ENCODE measurements at regions not wholly inside any gene's neighbourhood (a gene's known extent, or its start where the extent isn't known, plus 50 kb on each side); places are given as distances from the start of the nearest gene placed in this dataset.

DNA sequence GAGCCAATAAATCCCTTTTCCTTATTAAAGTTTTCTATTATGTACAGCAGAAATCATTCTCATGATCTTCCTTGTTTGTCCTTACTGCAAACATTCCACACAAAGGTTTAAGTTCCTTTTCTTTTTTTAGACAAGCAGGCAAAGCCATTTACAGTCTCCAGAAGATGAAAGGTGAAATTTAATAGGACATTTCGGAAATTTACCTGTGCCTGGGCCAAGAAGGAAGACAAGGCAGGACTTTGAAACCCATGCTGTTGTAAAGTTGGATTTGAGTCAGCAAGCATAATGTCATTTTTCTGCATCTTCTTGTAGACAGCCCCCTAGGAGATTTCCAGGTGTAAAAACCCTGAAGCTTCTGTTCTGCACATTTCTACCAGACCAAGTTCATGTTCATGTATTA lies 188.1 kb downstream of the PAPSS1 start:
- H3K36me3 Mint-ChIP-seq, result no peaks in the 10 kb centered on the region
- H3K4me1 Mint-ChIP-seq, result no peaks in the 10 kb centered on the region
- no peaks in the 10 kb centered on the region for H3K9me3 ChIP-seq
- WGBS (ENCODE audit: insufficient coverage), result no CpG with 5 or more reads among the region's 1 CpG
- ATAC-seq (replicated peaks in 1 of 4) (no peak), DNase-seq (no peak)
- peaks cover 0 to 2% of the 10 kb centered on the region in 2 donors for H3K27me3 Mint-ChIP-seq
- ChIA-PET CTCF (no interaction called here), POLR2A (interaction anchor here in 1 of 2 donors (0.6 kb wide), 1 partner anchor 142 kb away, joined by 3 read pairs; no protein-coding TSS in a partner anchor)
- no peaks in the 10 kb centered on the region for H3K36me3 ChIP-seq (ENCODE audit: control insufficient read depth in 2 of 2, extremely low read depth in 1 of 2, insufficient read depth in 1 of 2, low read length in 1 of 2)
- H3K4me3 ChIP-seq (ENCODE audit: control insufficient read depth in 1 of 2, extremely low read depth in 1 of 2, low read length in 1 of 2), result no peak overlapping the region
- no peaks in the 10 kb centered on the region for H3K27me3 ChIP-seq (replicated peaks in 1 of 2; ENCODE audit: control insufficient read depth in 2 of 2, extremely low read depth in 1 of 2, insufficient read depth in 2 of 2, low read length in 1 of 2)
- no peak overlapping the region for H3K27ac ChIP-seq (ENCODE audit: low read length)
- no peak overlapping the region for H3K4me3 Mint-ChIP-seq
- H3K4me1 ChIP-seq (ENCODE audit: control insufficient read depth in 1 of 2, extremely low read depth in 1 of 2, insufficient read depth in 2 of 2, low read length in 2 of 2), result no peaks in the 10 kb centered on the region
- no peak overlapping the region for H3K27ac Mint-ChIP-seq
- H3K9me3 Mint-ChIP-seq, result peaks cover 0 to 2% (median 0%) of the 10 kb centered on the region in 3 donors

DNA sequence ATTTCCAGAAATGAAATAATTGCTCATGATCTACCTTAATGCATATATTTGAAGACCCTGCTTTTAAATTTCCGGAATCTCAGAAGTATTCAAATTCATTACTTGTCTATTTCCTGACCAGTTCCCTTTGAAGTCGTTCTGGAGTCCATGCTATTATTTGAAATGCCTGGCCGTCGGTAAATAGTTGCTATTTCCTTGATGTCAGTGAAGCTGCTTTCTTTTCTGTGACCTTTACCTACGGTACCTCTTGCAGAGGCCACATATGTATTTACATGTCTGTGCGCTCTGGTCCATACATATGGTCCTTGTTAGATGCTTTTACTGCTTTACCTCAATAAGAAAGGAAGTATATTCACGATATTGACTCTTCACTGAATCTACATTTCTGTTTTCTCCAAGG lies 199.7 kb downstream of the PAPSS1 start:
- Mint-ChIP-seq H3K4me3 (no peak overlapping the region), H3K9me3 (peaks cover 0 to 4% (median 0%) of the 10 kb centered on the region in 3 donors), H3K4me1 (no peaks in the 10 kb centered on the region), H3K27ac (no peak overlapping the region), H3K36me3 (no peaks in the 10 kb centered on the region), H3K27me3 (peaks cover 4 to 9% of the 10 kb centered on the region in 2 donors)
- no peak overlapping the region for H3K4me3 ChIP-seq (ENCODE audit: control insufficient read depth in 1 of 2, extremely low read depth in 1 of 2, low read length in 1 of 2)
- ChIA-PET POLR2A (no interaction called here), CTCF (no interaction called here)
- WGBS (ENCODE audit: insufficient coverage), result 85% methylated on average over 5 of the region's 7 CpGs
- ATAC-seq (replicated peaks in 1 of 4), result no peak
- no peak for DNase-seq
- no peak overlapping the region for H3K27ac ChIP-seq (ENCODE audit: low read length)
- H3K9me3 ChIP-seq, result no peaks in the 10 kb centered on the region
- H3K4me1 ChIP-seq (ENCODE audit: control insufficient read depth in 1 of 2, extremely low read depth in 1 of 2, insufficient read depth in 2 of 2, low read length in 2 of 2), result no peaks in the 10 kb centered on the region
- H3K27me3 ChIP-seq (replicated peaks in 1 of 2; ENCODE audit: control insufficient read depth in 2 of 2, extremely low read depth in 1 of 2, insufficient read depth in 2 of 2, low read length in 1 of 2), result no peaks in the 10 kb centered on the region
- H3K36me3 ChIP-seq (ENCODE audit: control insufficient read depth in 2 of 2, extremely low read depth in 1 of 2, insufficient read depth in 1 of 2, low read length in 1 of 2), result no peaks in the 10 kb centered on the region

GRCh38 chr4:107519053-107519452 lies 201.0 kb downstream of the PAPSS1 start:
- Mint-ChIP-seq H3K4me3 (no peak overlapping the region), H3K27me3 (peaks cover 4 to 8% of the 10 kb centered on the region in 2 donors), H3K36me3 (no peaks in the 10 kb centered on the region), H3K9me3 (peaks cover 0 to 4% (median 0%) of the 10 kb centered on the region in 3 donors), H3K27ac (no peak overlapping the region), H3K4me1 (no peaks in the 10 kb centered on the region)
- ChIA-PET CTCF (no interaction called here), POLR2A (no interaction called here)
- no peaks in the 10 kb centered on the region for H3K36me3 ChIP-seq (ENCODE audit: control insufficient read depth in 2 of 2, extremely low read depth in 1 of 2, insufficient read depth in 1 of 2, low read length in 1 of 2)
- no peaks in the 10 kb centered on the region for H3K4me1 ChIP-seq (ENCODE audit: control insufficient read depth in 1 of 2, extremely low read depth in 1 of 2, insufficient read depth in 2 of 2, low read length in 2 of 2)
- no peak overlapping the region for H3K4me3 ChIP-seq (ENCODE audit: control insufficient read depth in 1 of 2, extremely low read depth in 1 of 2, low read length in 1 of 2)
- no peaks in the 10 kb centered on the region for H3K9me3 ChIP-seq
- H3K27me3 ChIP-seq (replicated peaks in 1 of 2; ENCODE audit: control insufficient read depth in 2 of 2, extremely low read depth in 1 of 2, insufficient read depth in 2 of 2, low read length in 1 of 2), result no peaks in the 10 kb centered on the region
- ATAC-seq (replicated peaks in 1 of 4) (no peak), DNase-seq (no peak)
- no CpG with 5 or more reads among the region's 1 CpG for WGBS (ENCODE audit: insufficient coverage)
- no peak overlapping the region for H3K27ac ChIP-seq (ENCODE audit: low read length)

- no CpG with 5 or more reads among the region's 1 CpG for WGBS (ENCODE audit: insufficient coverage)
- ATAC-seq (replicated peaks in 1 of 4) (no peak), DNase-seq (no peak)
- H3K4me1 ChIP-seq (ENCODE audit: control insufficient read depth in 1 of 2, extremely low read depth in 1 of 2, insufficient read depth in 2 of 2, low read length in 2 of 2), result no peaks in the 10 kb centered on the region
- H3K36me3 Mint-ChIP-seq, result no peaks in the 10 kb centered on the region
- H3K4me3 ChIP-seq (ENCODE audit: control insufficient read depth in 1 of 2, extremely low read depth in 1 of 2, low read length in 1 of 2), result no peak overlapping the region
- peaks cover 0 to 4% (median 0%) of the 10 kb centered on the region in 3 donors for H3K9me3 Mint-ChIP-seq
- H3K27me3 Mint-ChIP-seq, result peaks cover 4 to 6% of the 10 kb centered on the region in 2 donors
- no peaks in the 10 kb centered on the region for H3K4me1 Mint-ChIP-seq
- H3K9me3 ChIP-seq, result no peaks in the 10 kb centered on the region
- H3K27me3 ChIP-seq (replicated peaks in 1 of 2; ENCODE audit: control insufficient read depth in 2 of 2, extremely low read depth in 1 of 2, insufficient read depth in 2 of 2, low read length in 1 of 2), result no peaks in the 10 kb centered on the region
- H3K4me3 Mint-ChIP-seq, result no peak overlapping the region
- POLR2A ChIA-PET, result no interaction called here
- no peak overlapping the region for H3K27ac ChIP-seq (ENCODE audit: low read length)
- no peaks in the 10 kb centered on the region for H3K36me3 ChIP-seq (ENCODE audit: control insufficient read depth in 2 of 2, extremely low read depth in 1 of 2, insufficient read depth in 1 of 2, low read length in 1 of 2)
- CTCF ChIA-PET, result no interaction called here
- H3K27ac Mint-ChIP-seq, result no peak overlapping the region
These were observed 202.0 kb downstream of the PAPSS1 start for GRCh38 chr4:107518076-107518475.

DNA sequence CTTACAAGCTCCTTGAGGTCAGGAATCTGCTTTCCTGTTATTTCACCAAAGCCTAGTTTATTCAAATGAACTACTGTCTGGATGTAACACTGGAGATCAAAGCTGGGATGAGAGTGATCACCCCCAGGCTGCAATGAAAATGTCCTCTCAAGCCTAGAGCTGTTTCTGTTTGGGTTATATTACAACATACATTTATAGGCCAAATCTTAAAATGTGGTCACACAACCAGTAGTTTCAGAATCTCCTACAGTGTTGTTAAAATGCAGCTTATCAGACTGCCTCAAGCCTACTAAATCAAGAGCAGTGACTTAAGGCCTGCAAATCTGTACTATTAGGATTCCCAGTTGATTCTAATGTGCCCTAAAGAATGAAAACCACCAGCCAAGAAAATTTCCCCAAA lies 207.5 kb downstream of the PAPSS1 start:
- no peak overlapping the region for H3K27ac Mint-ChIP-seq
- H3K36me3 ChIP-seq (ENCODE audit: control insufficient read depth in 2 of 2, extremely low read depth in 1 of 2, insufficient read depth in 1 of 2, low read length in 1 of 2), result no peaks in the 10 kb centered on the region
- ATAC-seq (replicated peaks in 1 of 4) (no peak), DNase-seq (no peak)
- H3K9me3 ChIP-seq, result no peaks in the 10 kb centered on the region
- CTCF ChIA-PET, result no interaction called here
- no peaks in the 10 kb centered on the region for H3K36me3 Mint-ChIP-seq
- H3K4me3 ChIP-seq (ENCODE audit: control insufficient read depth in 1 of 2, extremely low read depth in 1 of 2, low read length in 1 of 2), result no peak overlapping the region
- no peaks in the 10 kb centered on the region for H3K27me3 ChIP-seq (replicated peaks in 1 of 2; ENCODE audit: control insufficient read depth in 2 of 2, extremely low read depth in 1 of 2, insufficient read depth in 2 of 2, low read length in 1 of 2)
- H3K27ac ChIP-seq (ENCODE audit: low read length), result no peak overlapping the region
- H3K9me3 Mint-ChIP-seq, result peaks cover 0 to 4% (median 0%) of the 10 kb centered on the region in 3 donors
- no peak overlapping the region for H3K4me3 Mint-ChIP-seq
- no peaks in the 10 kb centered on the region for H3K4me1 Mint-ChIP-seq
- H3K4me1 ChIP-seq (ENCODE audit: control insufficient read depth in 1 of 2, extremely low read depth in 1 of 2, insufficient read depth in 2 of 2, low read length in 2 of 2), result no peaks in the 10 kb centered on the region
- POLR2A ChIA-PET, result no interaction called here
- no peaks in the 10 kb centered on the region for H3K27me3 Mint-ChIP-seq

GRCh38 chr4:107509615-107510014 lies 210.4 kb downstream of the PAPSS1 start:
- Mint-ChIP-seq H3K27ac (no peak overlapping the region), H3K9me3 (peaks cover 0 to 1% (median under 1%) of the 10 kb centered on the region in 3 donors), H3K36me3 (no peaks in the 10 kb centered on the region), H3K4me3 (no peak overlapping the region), H3K4me1 (no peaks in the 10 kb centered on the region), H3K27me3 (peaks cover under 1 to 3% of the 10 kb centered on the region in 2 donors)
- H3K36me3 ChIP-seq (ENCODE audit: control insufficient read depth in 2 of 2, extremely low read depth in 1 of 2, insufficient read depth in 1 of 2, low read length in 1 of 2), result no peaks in the 10 kb centered on the region
- DNase-seq, result no peak
- H3K4me3 ChIP-seq (ENCODE audit: control insufficient read depth in 1 of 2, extremely low read depth in 1 of 2, low read length in 1 of 2), result no peak overlapping the region
- H3K9me3 ChIP-seq, result no peaks in the 10 kb centered on the region
- no peak for ATAC-seq (replicated peaks in 1 of 4)
- H3K27ac ChIP-seq (ENCODE audit: low read length), result no peak overlapping the region
- H3K27me3 ChIP-seq (replicated peaks in 1 of 2; ENCODE audit: control insufficient read depth in 2 of 2, extremely low read depth in 1 of 2, insufficient read depth in 2 of 2, low read length in 1 of 2), result no peaks in the 10 kb centered on the region
- CTCF ChIA-PET, result no interaction called here
- POLR2A ChIA-PET, result no interaction called here
- no peaks in the 10 kb centered on the region for H3K4me1 ChIP-seq (ENCODE audit: control insufficient read depth in 1 of 2, extremely low read depth in 1 of 2, insufficient read depth in 2 of 2, low read length in 2 of 2)

DNA sequence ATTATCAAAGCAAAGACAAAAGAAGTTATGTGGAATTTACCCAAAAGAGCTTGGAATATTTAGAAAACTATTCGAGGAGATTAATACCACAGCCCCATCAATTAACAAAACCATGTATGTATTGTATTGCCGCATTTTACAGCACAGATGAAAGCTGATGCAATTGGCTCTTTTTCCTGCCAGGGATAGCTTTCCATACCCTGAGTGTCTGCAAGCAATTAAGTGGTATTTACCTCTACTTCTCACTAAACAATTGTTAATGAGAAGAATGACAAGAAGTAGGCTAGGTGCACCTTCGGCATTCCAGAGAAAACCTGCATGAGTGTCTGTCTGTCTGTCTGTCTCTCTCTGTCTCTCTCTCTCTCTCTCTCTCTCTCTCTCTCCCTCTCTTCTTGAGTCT lies 219.5 kb downstream of the PAPSS1 start:
- POLR2A ChIA-PET, result interaction anchor here in 1 of 2 donors (0.6 kb wide), 1 partner anchor 16 kb away, joined by 5 read pairs; no protein-coding TSS in a partner anchor

More for the DNA sequence above, 219.5 kb downstream of the PAPSS1 start:
- Histone ChIP-seq H3K27ac (ENCODE audit: low read length) (no peak overlapping the region), H3K4me1 (ENCODE audit: control insufficient read depth in 1 of 2, extremely low read depth in 1 of 2, insufficient read depth in 2 of 2, low read length in 2 of 2) (no peaks in the 10 kb centered on the region), H3K4me3 (ENCODE audit: control insufficient read depth in 1 of 2, extremely low read depth in 1 of 2, low read length in 1 of 2) (no peak overlapping the region), H3K9me3 (no peaks in the 10 kb centered on the region), H3K27me3 (replicated peaks in 1 of 2; ENCODE audit: control insufficient read depth in 2 of 2, extremely low read depth in 1 of 2, insufficient read depth in 2 of 2, low read length in 1 of 2) (no peaks in the 10 kb centered on the region), H3K36me3 (ENCODE audit: control insufficient read depth in 2 of 2, extremely low read depth in 1 of 2, insufficient read depth in 1 of 2, low read length in 1 of 2) (no peaks in the 10 kb centered on the region)
- no CpG with 5 or more reads among the region's 3 CpGs for WGBS (ENCODE audit: insufficient coverage)
- no peaks in the 10 kb centered on the region for H3K4me1 Mint-ChIP-seq
- peaks cover 3 to 10% (median 4%) of the 10 kb centered on the region in 3 donors for H3K9me3 Mint-ChIP-seq
- H3K4me3 Mint-ChIP-seq, result no peak overlapping the region
- CTCF ChIA-PET, result interaction anchor here in 1 of 2 donors (0.6 kb wide), 1 partner anchor 19 kb away, joined by 5 read pairs; no protein-coding TSS in a partner anchor
- H3K36me3 Mint-ChIP-seq, result no peaks in the 10 kb centered on the region
- ATAC-seq (replicated peaks in 1 of 4) (no peak), DNase-seq (no peak)
- H3K27me3 Mint-ChIP-seq, result peaks cover 0 to 9% of the 10 kb centered on the region in 2 donors
- no peak overlapping the region for H3K27ac Mint-ChIP-seq

All from T-cell (primary cell).